Fibroblast of villous mesenchyme (primary cell): ENCODE measurements at regions not wholly inside any gene's neighbourhood (a gene's known extent, or its start where the extent isn't known, plus 50 kb on each side); places are given as distances from the start of the nearest gene placed in this dataset.

Experiments used
- DNase-seq: peaks from one replicate; pipeline ENCODE4 v3.0.0-alpha.2; 2010; ENCODE audit warnings: low read depth
- H3K4me3 ChIP-seq: 2 replicates; pipeline ENCODE4 v1.5.1; 2011; ENCODE audit warnings: low read depth, mild to moderate bottlenecking, low read length
- CTCF ChIP-seq: IDR thresholded peaks from 2 replicates; pipeline ENCODE4 v1.5.1; 2012; ENCODE audit warnings: low read depth, mild to moderate bottlenecking, low read length; ENCODE audit not compliant: insufficient read depth

DNA sequence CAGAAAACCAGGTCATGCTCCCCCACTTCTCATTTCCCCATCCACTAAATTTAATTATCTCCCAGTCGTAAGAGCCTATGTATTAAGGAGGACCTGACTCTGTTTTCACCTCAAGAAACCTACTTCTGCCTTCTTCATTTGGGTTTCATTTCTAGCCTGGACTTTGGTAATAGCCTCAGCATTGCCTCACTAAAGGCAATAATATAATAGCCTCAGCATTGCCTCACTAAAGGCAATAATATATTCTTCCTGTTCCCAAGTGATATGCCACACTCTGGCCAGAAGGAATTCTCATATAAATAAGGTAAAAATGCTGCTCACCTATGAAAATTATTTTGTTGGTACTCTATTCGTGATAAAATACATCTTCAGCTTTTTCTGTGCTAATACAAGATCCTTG lies 993.9 kb downstream of the EFNB2 start:
- DNase-seq: no peak
- no peak for TF ChIP-seq CTCF
- no peak overlapping the region for H3K4me3 ChIP-seq

DNA sequence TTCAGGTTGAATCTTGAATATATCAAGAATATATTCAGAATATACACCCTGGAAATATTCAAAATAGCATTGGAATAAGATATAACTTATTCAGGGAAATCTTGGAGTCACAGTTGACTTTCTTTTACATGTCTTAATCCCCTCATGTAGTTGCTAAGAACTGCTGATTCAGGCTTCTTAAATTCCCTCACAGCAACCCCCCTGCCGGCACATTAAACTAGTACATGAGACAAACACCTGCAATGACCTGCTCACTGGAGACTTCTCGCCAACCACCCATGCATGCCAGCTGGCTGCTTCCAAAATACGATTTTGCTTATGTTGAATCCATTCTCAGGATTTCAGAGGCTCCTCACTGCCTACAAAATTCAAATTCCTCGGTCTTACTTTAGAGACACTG lies 997.1 kb downstream of the EFNB2 start:
- no peak for DNase-seq
- no peak overlapping the region for H3K4me3 ChIP-seq
- no peak for TF ChIP-seq CTCF

DNA sequence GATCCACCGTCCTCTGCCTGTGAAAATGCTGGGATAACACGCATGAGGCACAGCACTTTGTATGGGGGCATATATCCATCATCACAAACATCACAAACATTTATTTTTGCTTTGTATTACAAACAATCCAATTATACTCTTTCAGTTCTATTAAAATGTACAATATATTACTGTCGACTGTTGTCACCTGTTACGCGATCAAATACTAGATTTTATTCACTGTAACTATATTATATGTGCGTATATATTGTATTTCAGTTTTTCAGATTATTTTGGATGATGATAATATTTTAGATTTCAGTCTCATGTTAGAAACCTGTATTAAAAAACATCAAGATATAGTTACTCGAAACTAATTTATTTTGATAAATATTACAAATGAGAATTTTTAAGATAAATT lies 998.3 kb downstream of the EFNB2 start:
- H3K4me3 ChIP-seq: no peak overlapping the region
- DNase-seq: no peak
- TF ChIP-seq CTCF: no peak

DNA sequence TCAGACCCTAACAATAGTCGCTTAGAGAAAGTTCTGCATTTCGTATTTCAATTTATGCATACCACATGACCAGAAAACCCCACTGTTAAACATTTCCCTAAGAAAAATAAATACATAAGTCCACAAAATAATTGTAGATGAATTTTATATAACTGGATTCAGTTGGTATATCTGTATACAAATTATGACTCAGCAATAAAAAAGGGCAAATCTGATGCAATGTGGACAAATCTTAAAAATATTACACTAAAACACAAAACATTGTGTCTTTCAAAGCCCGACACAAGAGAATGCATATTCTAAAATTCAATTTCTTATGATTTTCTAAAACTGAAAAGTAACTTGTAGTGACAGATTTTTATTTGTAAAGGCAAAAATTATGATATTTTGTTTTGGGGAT lies 1005.0 kb downstream of the EFNB2 start:
- no peak for DNase-seq
- no peak for TF ChIP-seq CTCF
- no peak overlapping the region for H3K4me3 ChIP-seq

GRCh38 chr13:105527127-105527526 lies 1008.3 kb downstream of the EFNB2 start:
- TF ChIP-seq CTCF: no peak
- no peak overlapping the region for H3K4me3 ChIP-seq
- DNase-seq: no peak

DNA sequence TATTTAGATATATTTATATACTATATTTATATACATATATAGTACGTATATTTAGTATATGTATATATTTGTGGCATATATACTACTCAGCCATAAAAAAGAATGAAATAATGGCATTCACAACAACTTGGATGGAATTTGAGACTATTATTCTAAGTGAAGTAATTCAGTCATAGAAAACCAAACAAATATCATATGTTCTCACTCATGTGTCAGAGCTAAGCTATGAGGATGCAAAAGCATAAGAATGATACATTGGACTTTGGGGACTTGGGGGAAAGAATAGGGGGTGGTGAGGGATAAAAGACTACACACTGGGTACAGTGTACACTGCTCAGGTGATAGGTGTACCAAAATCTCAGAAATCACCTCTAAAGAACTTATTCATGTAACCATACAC lies 1015.7 kb downstream of the EFNB2 start:
- TF ChIP-seq CTCF: no peak
- DNase-seq: no peak
- no peak overlapping the region for H3K4me3 ChIP-seq

- no peak for TF ChIP-seq CTCF
- no peak overlapping the region for H3K4me3 ChIP-seq
- no peak for DNase-seq
Observed at GRCh38 chr13:105518086-105518485, 1017.4 kb downstream of the EFNB2 start.
